CD4-positive, alpha-beta T cell (primary cell): ENCODE measurements at regions not wholly inside any gene's neighbourhood (a gene's known extent, or its start where the extent isn't known, plus 50 kb on each side); places are given as distances from the start of the nearest gene placed in this dataset.

Source experiments
- ATAC-seq: fragments of 200-7000 bp; cut with Tn5 transposase; one replicate; pipeline ENCODE4 v1.10.0; 2022; ENCODE audit warnings: mild to moderate bottlenecking; ENCODE audit not compliant: poor library complexity
- CTCF ChIA-PET: fragments of 350-600 bp; sonication (Branson Sonifier 250); formaldehyde crosslinking; loops from one replicate; lab custom pipeline; 2021; ENCODE audit warnings: antibody characterized with exemption, inconsistent platforms; lab: Charles Lee
- POLR2A ChIA-PET: fragments of 350-600 bp; sonication (Branson Sonifier 250); formaldehyde crosslinking; loops from one replicate; lab custom pipeline; 2021; ENCODE audit warnings: antibody characterized with exemption, inconsistent platforms; lab: Charles Lee
- DNase-seq, 14 experiments: peaks; one replicate each; pipeline ENCODE4 v3.0.0-alpha.2; 2013 to 2020; ENCODE audit warnings: mixed read lengths in 2 of 14
- H3K27ac ChIP-seq, 2 donors: one replicate each; pipeline versions ENCODE4 v1.5.1 to v1.7.0; 2013; ENCODE audit warnings: low read length in 2 of 2, low read depth in 1 of 2, mild to moderate bottlenecking in 1 of 2
- H3K27me3 ChIP-seq, 2 experiments: 1 replicate in 1 of 2; 2 replicates in 1 of 2; pipeline versions ENCODE4 v1.6.1 to v1.7.0; 2013; ENCODE audit warnings: low read length in 2 of 2, control low read depth in 1 of 2, mild to moderate bottlenecking in 1 of 2, moderate library complexity in 1 of 2; ENCODE audit not compliant: insufficient read depth in 2 of 2, control insufficient read depth in 1 of 2
- H3K36me3 ChIP-seq: one replicate; pipeline ENCODE4 v1.6.1; 2013; ENCODE audit warnings: low read length, control low read depth; ENCODE audit not compliant: insufficient read depth
- H3K4me1 ChIP-seq: one replicate; pipeline ENCODE4 v1.6.1; 2013; ENCODE audit warnings: low read length, control low read depth; ENCODE audit not compliant: insufficient read depth
- H3K4me3 ChIP-seq: one replicate; pipeline ENCODE4 v1.5.1; 2013; ENCODE audit warnings: mild to moderate bottlenecking, low read length, moderate library complexity
- H3K9me3 ChIP-seq, 2 experiments: 1 replicate in 1 of 2; 2 replicates in 1 of 2; pipeline versions ENCODE4 v1.6.1 to v1.7.0; 2013; ENCODE audit warnings: low read length in 2 of 2, mild to moderate bottlenecking in 2 of 2, control low read depth in 1 of 2, moderate library complexity in 1 of 2; ENCODE audit not compliant: control insufficient read depth in 1 of 2, insufficient read depth in 1 of 2
- H3K27ac Mint-ChIP-seq: one replicate; pipeline ENCODE4 v1.8.0; 2020; ENCODE audit warnings: mixed read lengths
- H3K27me3 Mint-ChIP-seq: one replicate; pipeline ENCODE4 v1.8.0; 2021; ENCODE audit warnings: mixed read lengths
- H3K36me3 Mint-ChIP-seq: one replicate; pipeline ENCODE4 v1.8.0; 2021; ENCODE audit warnings: low read depth, mixed read lengths
- H3K4me1 Mint-ChIP-seq: one replicate; pipeline ENCODE4 v1.8.0; 2021; ENCODE audit warnings: low read depth, mixed read lengths
- H3K4me3 Mint-ChIP-seq: one replicate; pipeline ENCODE4 v1.8.0; 2020; ENCODE audit warnings: mild to moderate bottlenecking, mixed read lengths
- H3K9me3 Mint-ChIP-seq: one replicate; pipeline ENCODE4 v1.8.0; 2020; ENCODE audit warnings: mixed read lengths
- CTCF ChIP-seq: fragments of 200-600 bp; IDR thresholded peaks from one replicate; pipeline ENCODE4 v1.8.0; 2022; ENCODE audit warnings: antibody characterized with exemption, mild to moderate bottlenecking
- intact Hi-C, 2 experiments: fragments of 100-400 bp; cut with DNase I in 1 of 2; cut with micrococcal nuclease in 1 of 2; formaldehyde crosslinking; loops; one replicate each; pipeline versions ENCODE4 v1.15.1 to v1.9.0; 2023 to 2025; cut with DNase I, micrococcal nuclease

GRCh38 chr2:165033402-165033801, 78.1 kb upstream of the SLC38A11 start:
- ChIA-PET POLR2A (no interaction called here), CTCF (no interaction called here)
- Mint-ChIP-seq H3K27me3 (no peaks in the 10 kb centered on the region), H3K4me3 (no peak overlapping the region), H3K27ac (no peak overlapping the region), H3K9me3 (no peaks in the 10 kb centered on the region), H3K4me1 (no peaks in the 10 kb centered on the region), H3K36me3 (no peaks in the 10 kb centered on the region)
- TF ChIP-seq CTCF: no peak
- no peaks in the 10 kb centered on the region for H3K27me3 ChIP-seq
- ATAC-seq (no peak), DNase-seq (no peak)
- intact Hi-C loops: no loop called here
- H3K36me3 ChIP-seq: no peaks in the 10 kb centered on the region
- H3K9me3 ChIP-seq: no peaks in the 10 kb centered on the region
- no peak overlapping the region for H3K27ac ChIP-seq
- H3K4me3 ChIP-seq: no peak overlapping the region
- H3K4me1 ChIP-seq: no peaks in the 10 kb centered on the region

- Histone ChIP-seq H3K27me3 (no peaks in the 10 kb centered on the region), H3K27ac (no peak overlapping the region), H3K36me3 (no peaks in the 10 kb centered on the region), H3K4me3 (no peak overlapping the region), H3K4me1 (no peaks in the 10 kb centered on the region), H3K9me3 (no peaks in the 10 kb centered on the region)
- DNase-seq (no peak), ATAC-seq (no peak)
- no peaks in the 10 kb centered on the region for H3K36me3 Mint-ChIP-seq
- H3K27ac Mint-ChIP-seq: no peak overlapping the region
- no peaks in the 10 kb centered on the region for H3K9me3 Mint-ChIP-seq
- POLR2A ChIA-PET: no interaction called here
- intact Hi-C loops: no loop called here
- no peaks in the 10 kb centered on the region for H3K27me3 Mint-ChIP-seq
- CTCF ChIA-PET: no interaction called here
- H3K4me3 Mint-ChIP-seq: no peak overlapping the region
- no peak for TF ChIP-seq CTCF
- no peaks in the 10 kb centered on the region for H3K4me1 Mint-ChIP-seq
Measured at GRCh38 chr2:165032559-165032958, 77.2 kb upstream of the SLC38A11 start.

- Mint-ChIP-seq H3K9me3 (no peaks in the 10 kb centered on the region), H3K36me3 (no peaks in the 10 kb centered on the region), H3K27ac (no peak overlapping the region), H3K27me3 (peaks cover 5% of the 10 kb centered on the region), H3K4me3 (no peak overlapping the region), H3K4me1 (no peaks in the 10 kb centered on the region)
- no peaks in the 10 kb centered on the region for H3K9me3 ChIP-seq
- no peak overlapping the region for H3K27ac ChIP-seq
- ATAC-seq (no peak), DNase-seq (no peak)
- ChIA-PET POLR2A (no interaction called here), CTCF (no interaction called here)
- H3K4me3 ChIP-seq: no peak overlapping the region
- intact Hi-C loops: no loop called here
- no peaks in the 10 kb centered on the region for H3K27me3 ChIP-seq
- no peaks in the 10 kb centered on the region for H3K36me3 ChIP-seq
- no peaks in the 10 kb centered on the region for H3K4me1 ChIP-seq
- no peak for TF ChIP-seq CTCF
Measured at GRCh38 chr2:165024199-165024598, 68.9 kb upstream of the SLC38A11 start.
